K562 (cell line): ENCODE measurements at regions not wholly inside any gene's neighbourhood (a gene's known extent, or its start where the extent isn't known, plus 50 kb on each side); places are given as distances from the start of the nearest gene placed in this dataset.

Experiments used
- ATAC-seq: fragments of 200-7000 bp; cut with Tn5 transposase; 3 replicates; pipeline ENCODE4 v1.9.1; 2020; ENCODE audit warnings: moderate library complexity
- BruUV-seq: library from RNA; stranded (reverse); fragments of 400-500 nt; replicated peaks from 2 replicates; lab custom pipeline; 2021; lab: Mats Ljungman, UMichigan
- CTCF ChIA-PET: fragments of 300-600 bp; formaldehyde crosslinking; extraction: SDS; loops from one replicate; lab custom pipeline; 2021; ENCODE audit warnings: low intra/inter-chr PET ratio; lab: Yijun Ruan, JAX
- POLR2A ChIA-PET: fragments of 300-600, 350-650 bp; sonication (Branson Sonifier 250); formaldehyde crosslinking; extraction: SDS; loops from one replicate; lab custom pipeline; 2021; ENCODE audit warnings: antibody characterized with exemption, inconsistent platforms; lab: Yijun Ruan, JAX
- DNase-seq, 4 experiments: peaks; one replicate each; pipeline versions ENCODE4 v3.0.0 to v3.0.0-alpha.2; 2011 to 2018; ENCODE audit warnings: low spot score in 3 of 4, mixed read lengths in 3 of 4; ENCODE audit errors: extremely low read depth in 1 of 4
- FAIRE-seq: peaks from 2 replicates; lab custom pipeline; 2011; peaks lifted over from hg19 to GRCh38; lab: Jason Lieb, UNC
- H2AFZ ChIP-seq: 2 replicates; pipeline ENCODE4 v1.6.0; 2011; ENCODE audit warnings: low read depth, low read length, control low read depth, inconsistent platforms
- H3K27ac ChIP-seq: fragments of 200-600 bp; 3 replicates; pipeline ENCODE4 v1.8.0; 2011; ENCODE audit warnings: low read depth, mild to moderate bottlenecking, control low read depth, inconsistent platforms, low read length, moderate library complexity, mixed read lengths; ENCODE audit errors: extremely low read depth
- H3K27me3 ChIP-seq, 2 experiments: fragments of 300-600 bp in 1 of 2; 2 replicates in 1 of 2; 3 replicates in 1 of 2; pipeline versions ENCODE4 v1.6.0 to v1.8.0; 2011; ENCODE audit warnings: inconsistent platforms in 2 of 2, low read length in 2 of 2, mild to moderate bottlenecking in 1 of 2, mixed read lengths in 1 of 2, moderate library complexity in 1 of 2; ENCODE audit not compliant: control insufficient read depth in 2 of 2, insufficient read depth in 2 of 2
- H3K36me3 ChIP-seq: fragments of 300-600 bp; 3 replicates; pipeline ENCODE4 v1.8.0; 2011; ENCODE audit warnings: mild to moderate bottlenecking, low read length, inconsistent platforms; ENCODE audit not compliant: control insufficient read depth, insufficient read depth
- H3K4me1 ChIP-seq, 2 experiments: fragments of 200-600 bp in 1 of 2; replicated peaks in 1 of 2; 2 replicates in 1 of 2; 3 replicates in 1 of 2; pipeline versions ENCODE4 v1.5.1 to v1.8.0; 2011; ENCODE audit warnings: inconsistent platforms in 2 of 2, low read length in 2 of 2, mild to moderate bottlenecking in 1 of 2, mixed read lengths in 1 of 2, moderate library complexity in 1 of 2; ENCODE audit not compliant: control insufficient read depth in 2 of 2, insufficient read depth in 2 of 2
- H3K4me2 ChIP-seq: 2 replicates; pipeline ENCODE4 v1.6.1; 2011; ENCODE audit warnings: low read length, control low read depth, inconsistent platforms, mixed read lengths; ENCODE audit not compliant: insufficient read depth
- H3K4me3 ChIP-seq: fragments of 200-600 bp; sonication (generic), shearing (Covaris generic); 2 replicates; pipeline ENCODE4 v1.5.1; 2016; ENCODE audit warnings: control low read depth, inconsistent platforms
- H3K79me2 ChIP-seq: fragments of 200-600 bp; 3 replicates; pipeline ENCODE4 v1.8.0; 2011; ENCODE audit warnings: low read length, inconsistent platforms; ENCODE audit not compliant: control insufficient read depth, insufficient read depth
- H3K9ac ChIP-seq, 2 experiments: 2 replicates each; pipeline versions ENCODE4 v1.6.0 to v1.6.1; 2011; ENCODE audit warnings: low read depth in 2 of 2, low read length in 2 of 2, control low read depth in 1 of 2, inconsistent platforms in 1 of 2, mild to moderate bottlenecking in 1 of 2, mixed read lengths in 1 of 2; ENCODE audit not compliant: insufficient read depth in 1 of 2
- H3K9me1 ChIP-seq: one replicate; pipeline ENCODE4 v1.6.0; 2011; ENCODE audit warnings: inconsistent platforms, mild to moderate bottlenecking, low read length, moderate library complexity; ENCODE audit not compliant: control insufficient read depth, insufficient read depth
- H3K9me3 ChIP-seq: replicated peaks from 2 replicates; pipeline ENCODE4 v1.5.1; 2011; ENCODE audit warnings: low read depth, low read length, inconsistent platforms; ENCODE audit not compliant: control insufficient read depth, insufficient read depth
- H4K20me1 ChIP-seq: replicated peaks from 2 replicates; pipeline ENCODE4 v1.6.1; 2011; ENCODE audit warnings: low read length, inconsistent platforms, mixed read lengths; ENCODE audit not compliant: control insufficient read depth, insufficient read depth
- ARID4B ChIP-seq: sonication (generic); formaldehyde crosslinking; IDR thresholded peaks from 2 replicates; pipeline ENCODE4 v1.8.0; 2022; ENCODE audit warnings: mild to moderate bottlenecking, missing genetic modification reagents
- MEF2A ChIP-seq: IDR thresholded peaks from 2 replicates; pipeline ENCODE4 v1.6.1; 2011; ENCODE audit warnings: low read depth, mild to moderate bottlenecking, low read length, moderate library complexity; ENCODE audit not compliant: control insufficient read depth
- SIN3B ChIP-seq: fragments of 450-650 bp; IDR thresholded peaks from 2 replicates; pipeline ENCODE4 v1.6.1; 2017; ENCODE audit warnings: low read depth, mild to moderate bottlenecking, moderate library complexity
- in situ Hi-C: fragments of 300-500 bp; cut with MboI; formaldehyde crosslinking; loops from 4 replicates; pipeline ENCODE4 v1.15.0; 2018; ENCODE audit warnings: inconsistent platforms, mixed read lengths
- intact Hi-C: fragments of 100-400 bp; cut with micrococcal nuclease; formaldehyde crosslinking; loops from 2 replicates; pipeline ENCODE4 v1.14.2; 2022

- Histone ChIP-seq H2AFZ (no peak overlapping the region), H3K9me1 (no peaks in the 10 kb centered on the region), H4K20me1 (no peaks in the 10 kb centered on the region), H3K27me3 (no peaks in the 10 kb centered on the region), H3K27ac (no peak overlapping the region), H3K4me3 (no peak overlapping the region), H3K36me3 (no peaks in the 10 kb centered on the region), H3K79me2 (no peaks in the 10 kb centered on the region), H3K9ac (no peak overlapping the region), H3K4me2 (no peak overlapping the region), H3K9me3 (no peaks in the 10 kb centered on the region), H3K4me1 (no peaks in the 10 kb centered on the region)
- ATAC-seq (no peak), FAIRE-seq (no peak), DNase-seq (no peak)
- ChIA-PET POLR2A (no interaction called here), CTCF (no interaction called here)
- no TSS peak for BruUV-seq
- in situ Hi-C loops = no loop called here
- TF ChIP-seq MEF2A (no peak), ARID4B (no peak), SIN3B (no peak)
- intact Hi-C loops = no loop called here
Measured at GRCh38 chr4:64975177-64975576, 565.9 kb upstream of the TECRL start.
